ENCODE measurements at regions not wholly inside any gene's neighbourhood (a gene's known extent, or its start where the extent isn't known, plus 50 kb on each side); places are given as distances from the start of the nearest gene placed in this dataset.

- H3K9me3 ChIP-seq (replicated peaks; ENCODE audit: control insufficient read depth, insufficient read depth, low read length), result no peaks in the 10 kb centered on the region; the same call in 2 of the 3 replicates
- SMC1A ChIA-PET (ENCODE audit: uncharacterized antibody, unreplicated experiment), result no interaction called here
- no peak for TF ChIP-seq TAF1 (IDR thresholded peaks at IDR 0.05; ENCODE audit: borderline replicate concordance, low read depth, low read length)
- no peak for TF ChIP-seq ASH2L (IDR thresholded peaks at IDR 0.05; ENCODE audit: borderline replicate concordance, low read depth)
- no peak for TF ChIP-seq NR2C1 (IDR thresholded peaks at IDR 0.05)
- TF ChIP-seq STAT1 (conservative IDR thresholded peaks at IDR 0.05), result no peak
- no peak for TF ChIP-seq NBN (IDR thresholded peaks at IDR 0.05)
- TF ChIP-seq RELA (IDR thresholded peaks at IDR 0.05; ENCODE audit: borderline replicate concordance, partially characterized antibody), result no peak
- no peak for TF ChIP-seq NFYA (IDR thresholded peaks at IDR 0.05; ENCODE audit: borderline replicate concordance, low read depth, low read length)
- TF ChIP-seq PBX3 (IDR thresholded peaks at IDR 0.05; ENCODE audit: insufficient replicate concordance, low read depth, low read length), result no peak
- no peak for TF ChIP-seq ZNF207 (IDR thresholded peaks at IDR 0.05; ENCODE audit: borderline replicate concordance)
- TF ChIP-seq NRF1 (conservative IDR thresholded peaks at IDR 0.05; ENCODE audit: low read depth, low read length), result no peak
- no peak for TF ChIP-seq RAD51 (IDR thresholded peaks at IDR 0.05)
- no peak for TF ChIP-seq IKZF2 (IDR thresholded peaks at IDR 0.05)
- no peak for TF ChIP-seq GABPA (IDR thresholded peaks at IDR 0.05; ENCODE audit: low read depth)
- no peak for TF ChIP-seq MEF2B (IDR thresholded peaks at IDR 0.05; ENCODE audit: partially characterized antibody, poor library complexity, severe bottlenecking)
- TF ChIP-seq HSF1 (IDR thresholded peaks at IDR 0.05; ENCODE audit: low read depth, low read length), result no peak
- TF ChIP-seq JUNB (IDR thresholded peaks at IDR 0.05), result no peak
- no peak for TF ChIP-seq ATF3 (IDR thresholded peaks at IDR 0.05; ENCODE audit: borderline replicate concordance, extremely low read depth, low read depth, low read length)
- no peak for TF ChIP-seq CHD2 (IDR thresholded peaks at IDR 0.05; ENCODE audit: borderline replicate concordance, low read depth, low read length)
- TF ChIP-seq RBBP5 (conservative IDR thresholded peaks at IDR 0.05), result no peak
- WGBS (ENCODE audit: insufficient coverage, insufficient replicate concordance, low lambda C conversion rate, missing lambda C conversion rate), result 0% methylated on average over 1 of the region's 1 CpG
- H3K27ac ChIP-seq (ENCODE audit: control insufficient read depth, insufficient read depth), result no peak overlapping the region
- ATAC-seq (no peak), FAIRE-seq (no peak), DNase-seq (ENCODE audit: low read depth, low spot score) (no peak)
- no peaks in the 10 kb centered on the region for H3K36me3 ChIP-seq (ENCODE audit: control insufficient read depth in 2 of 2, insufficient read depth in 2 of 2, low read length in 1 of 2)
- no peaks in the 10 kb centered on the region for H3K27me3 ChIP-seq (replicated peaks in 1 of 2; ENCODE audit: control insufficient read depth in 2 of 2, insufficient read depth in 2 of 2, low read length in 1 of 2)
- intact Hi-C loops (cut with micrococcal nuclease; ENCODE audit: unreplicated experiment), result no loop called here
- CTCF ChIA-PET, result no interaction called here
- no peak overlapping the region for H2AFZ ChIP-seq (ENCODE audit: control insufficient read depth, low read depth, low read length)
- no peaks in the 10 kb centered on the region for H3K4me1 ChIP-seq (ENCODE audit: control insufficient read depth, insufficient read depth, low read length)
- H3K9ac ChIP-seq (ENCODE audit: control insufficient read depth, insufficient read depth, low read length), result no peak overlapping the region
- POLR2A ChIA-PET, result no interaction called here
- RAD21 ChIA-PET (ENCODE audit: unreplicated experiment), result no interaction called here
- H4K20me1 ChIP-seq (ENCODE audit: control insufficient read depth, insufficient read depth), result no peaks in the 10 kb centered on the region
- in situ Hi-C loops (cut with MboI), result no loop called here
- BruUV-seq (replicated peaks), result no TSS peak
- no peak overlapping the region for H3K4me2 ChIP-seq (ENCODE audit: control insufficient read depth, insufficient read depth)
- H3K4me3 ChIP-seq, result no peak overlapping the region
- no peaks in the 10 kb centered on the region for H3K79me2 ChIP-seq (ENCODE audit: control insufficient read depth, insufficient read depth, low read length)
Observed at GRCh38 chr17:21538615-21539014, 153.7 kb upstream of the KCNJ18 start.
